ENCODE measurements at regions not wholly inside any gene's neighbourhood (a gene's known extent, or its start where the extent isn't known, plus 50 kb on each side); places are given as distances from the start of the nearest gene placed in this dataset.

DNA sequence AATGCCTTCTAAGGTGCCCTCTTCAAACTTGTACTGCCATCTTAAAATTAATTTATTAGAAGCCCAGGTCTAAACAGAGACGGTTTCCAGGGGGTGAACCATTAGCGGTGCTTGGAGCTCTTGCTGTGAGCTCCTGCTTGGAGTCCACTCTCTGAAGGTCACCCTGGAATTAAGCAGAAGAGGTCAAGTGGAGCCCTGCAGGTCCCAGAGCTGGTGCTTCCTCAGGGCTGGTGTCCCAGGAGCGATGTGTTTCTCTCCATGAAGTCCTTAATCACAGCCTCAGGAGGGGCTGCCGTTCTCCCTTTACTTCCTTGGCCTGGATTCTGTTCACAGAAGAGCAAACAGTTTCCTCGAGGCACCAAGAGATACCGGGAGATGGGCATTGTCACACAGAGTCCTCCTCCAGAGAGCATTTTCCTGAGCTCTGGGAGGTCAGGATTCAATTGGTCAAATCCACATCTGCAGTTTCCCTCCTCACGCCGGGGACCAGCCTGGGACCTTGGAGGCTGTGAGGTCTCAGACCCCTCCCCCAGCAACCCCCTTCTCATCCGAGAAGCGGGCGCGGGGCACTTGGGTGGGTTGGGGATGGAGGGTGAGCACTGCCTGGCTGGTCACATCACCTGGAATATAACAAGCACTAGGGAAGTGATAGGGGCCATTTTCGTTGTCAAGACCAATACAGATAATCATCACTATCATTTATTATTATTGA, 310.4 kb downstream of the AJAP1 start:
- DNase-seq (ENCODE audit: low read depth in 2 of 2): no peak

DNA sequence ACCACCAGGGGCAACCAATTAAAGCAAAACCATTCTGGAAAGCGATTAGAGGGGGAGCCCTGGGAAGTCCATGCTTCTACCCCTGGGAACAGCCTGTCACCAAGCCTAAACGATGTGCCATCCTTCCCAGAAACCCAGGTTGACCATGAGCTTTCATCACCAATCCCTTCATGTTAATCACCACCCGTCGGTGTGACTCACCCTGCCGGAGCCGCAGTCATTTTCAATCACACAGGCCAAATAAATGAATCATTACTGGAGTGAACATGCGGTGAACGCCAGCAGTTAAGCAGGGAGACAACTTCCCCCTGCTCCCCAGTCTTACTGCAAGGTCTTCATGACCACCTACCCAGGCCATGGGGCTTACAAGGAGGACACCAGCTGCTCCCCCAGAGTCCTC, 308.8 kb downstream of the AJAP1 start:
- no peak for DNase-seq (ENCODE audit: low read depth in 2 of 2)

DNA sequence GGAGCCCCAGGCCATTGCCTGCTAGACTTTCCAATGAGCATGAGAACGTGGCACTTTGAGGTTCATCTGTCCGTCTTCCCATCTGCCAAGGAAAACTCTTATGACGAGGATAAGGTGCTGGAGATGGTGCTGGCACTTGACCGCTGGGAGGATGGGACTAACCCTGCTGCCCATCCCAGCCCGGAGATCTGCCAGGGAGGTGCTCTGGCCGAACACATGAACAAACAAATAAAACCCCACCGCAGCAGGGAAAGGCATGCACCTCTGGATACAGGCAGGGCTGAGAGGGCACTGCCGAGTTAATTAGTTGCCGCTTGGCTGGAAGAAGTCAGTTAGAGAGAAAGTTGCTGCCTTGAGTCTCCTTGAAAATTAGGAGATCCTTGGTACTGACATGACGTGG, 308.4 kb downstream of the AJAP1 start:
- no peak for DNase-seq (ENCODE audit: low read depth in 2 of 2)

DNA sequence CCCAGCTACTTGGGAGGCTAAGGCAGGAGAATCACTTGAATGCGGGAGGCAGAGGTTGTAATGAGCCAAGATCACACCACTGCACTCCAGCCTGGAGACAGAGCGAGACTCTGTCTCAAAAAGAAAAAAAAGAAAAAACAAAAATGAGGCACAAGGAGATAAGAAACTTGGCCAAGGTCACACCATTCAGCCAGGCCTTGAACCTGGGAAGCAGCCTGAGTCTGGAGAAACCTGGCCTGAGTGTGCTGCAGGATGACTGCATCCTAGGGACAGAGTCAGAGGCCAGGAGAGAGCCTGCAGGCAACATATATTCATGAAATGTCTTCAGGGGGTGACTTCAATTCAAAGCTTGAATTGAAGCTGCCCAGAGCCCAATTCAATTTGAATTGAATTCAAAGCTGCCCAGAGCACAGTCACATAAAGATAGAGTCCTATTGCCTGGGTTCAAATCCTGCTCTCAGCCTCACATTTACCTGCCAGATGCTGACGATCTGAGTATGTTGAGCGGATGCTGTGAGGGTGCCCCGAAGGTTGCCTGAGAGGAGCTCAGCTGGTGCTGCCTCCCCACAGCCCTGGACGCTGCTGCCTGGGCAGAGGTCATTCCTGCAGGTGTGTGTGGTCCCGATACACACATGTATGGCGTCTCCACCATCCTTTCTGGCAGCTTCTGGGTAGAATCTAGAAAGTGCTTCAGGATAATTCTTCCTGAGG, 307.7 kb downstream of the AJAP1 start:
- no peak for DNase-seq (ENCODE audit: low read depth in 2 of 2)

DNA sequence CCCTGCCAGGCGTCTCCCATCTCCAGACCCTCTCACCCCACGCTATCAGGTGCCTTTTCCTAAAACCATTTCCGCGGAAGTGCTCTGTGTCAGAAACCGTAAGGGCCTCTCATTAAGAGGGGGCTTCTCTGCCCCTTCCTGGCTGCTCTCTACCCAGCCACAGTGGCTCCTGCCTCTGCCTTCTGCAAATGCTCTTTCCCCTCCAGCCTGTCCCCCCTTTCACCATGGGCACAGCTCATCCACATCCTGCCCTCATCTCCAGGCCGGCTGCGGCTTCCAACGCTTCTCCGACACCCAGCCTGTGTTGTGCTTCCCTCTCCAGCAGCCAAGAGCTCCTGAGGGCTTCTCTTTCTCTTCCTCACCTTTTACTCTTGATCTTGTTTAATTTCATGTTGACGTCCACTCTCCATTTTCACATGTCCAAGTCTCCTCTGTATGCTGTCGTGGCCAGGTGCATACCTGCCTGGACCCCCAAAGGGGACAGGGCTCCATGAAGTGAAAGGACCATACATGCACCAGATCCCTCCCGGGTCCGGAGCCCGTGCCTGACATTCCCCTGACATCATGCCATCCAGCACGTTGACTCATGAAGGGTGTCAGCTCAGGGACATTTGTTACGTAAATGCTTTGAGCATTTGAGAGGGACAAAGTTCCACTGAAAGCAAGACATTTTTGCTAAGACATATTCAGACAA, 306.5 kb downstream of the AJAP1 start:
- DNase-seq (ENCODE audit: low read depth in 2 of 2): no peak

DNA sequence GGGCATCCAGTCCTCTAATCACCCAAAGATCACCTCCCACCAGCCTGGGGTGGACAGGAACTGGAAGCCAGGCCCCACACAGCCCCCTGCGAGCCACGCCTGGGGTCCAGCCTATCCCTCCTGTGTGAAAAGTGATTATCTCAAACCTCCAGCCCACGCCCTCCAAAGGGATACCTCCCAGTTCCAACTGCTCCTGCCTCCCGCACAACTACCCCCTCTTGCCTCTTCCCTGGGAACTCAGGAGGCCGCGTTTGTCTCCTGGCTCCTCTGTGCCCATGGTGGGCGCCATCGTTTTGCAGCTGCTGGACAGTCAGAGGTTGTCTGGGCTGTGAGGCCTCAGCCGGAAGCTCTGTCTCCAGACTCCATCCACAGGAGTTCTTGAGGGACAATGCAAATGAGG, 305.9 kb downstream of the AJAP1 start:
- no peak for DNase-seq (ENCODE audit: low read depth in 2 of 2)

DNA sequence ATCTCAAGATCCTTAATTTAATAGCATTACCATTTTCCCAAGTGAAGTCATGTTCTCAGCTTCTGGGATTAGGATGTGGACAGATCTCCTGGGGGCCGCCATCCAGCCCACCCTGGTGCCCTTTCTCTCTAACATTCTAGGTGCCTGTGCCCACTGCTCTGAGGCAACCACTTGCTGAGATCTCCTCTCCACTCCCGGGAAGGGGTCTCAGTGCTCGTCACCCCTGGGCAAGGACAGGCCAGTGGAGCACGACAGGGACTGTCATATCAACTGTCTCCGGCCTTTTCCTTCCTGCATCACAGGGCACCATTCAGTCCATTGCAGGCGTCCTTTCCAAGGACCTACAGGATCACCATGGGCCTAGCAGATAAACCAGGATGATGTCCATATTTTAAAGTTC, 304.8 kb downstream of the AJAP1 start:
- no peak for DNase-seq (ENCODE audit: low read depth in 2 of 2)

DNA sequence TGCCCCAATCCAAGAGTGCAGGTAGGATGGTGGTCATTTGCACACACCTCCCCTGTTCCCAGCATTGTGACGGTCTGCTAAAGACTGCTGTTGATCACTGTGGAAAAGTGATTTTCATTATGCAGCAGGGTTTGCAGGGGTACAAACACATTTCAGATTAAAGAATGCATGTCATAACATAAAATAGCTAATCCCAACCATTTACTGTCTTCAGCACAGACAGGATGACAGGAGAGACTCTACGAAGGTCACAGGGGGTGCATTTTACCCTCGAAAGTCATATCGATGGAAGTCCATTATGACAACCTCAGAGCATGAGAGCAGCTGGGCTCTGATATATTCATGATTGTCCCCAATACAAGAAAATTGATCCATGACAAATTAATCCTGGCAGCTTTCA, 302.6 kb downstream of the AJAP1 start:
- DNase-seq (ENCODE audit: low read depth in 2 of 2): no peak

DNA sequence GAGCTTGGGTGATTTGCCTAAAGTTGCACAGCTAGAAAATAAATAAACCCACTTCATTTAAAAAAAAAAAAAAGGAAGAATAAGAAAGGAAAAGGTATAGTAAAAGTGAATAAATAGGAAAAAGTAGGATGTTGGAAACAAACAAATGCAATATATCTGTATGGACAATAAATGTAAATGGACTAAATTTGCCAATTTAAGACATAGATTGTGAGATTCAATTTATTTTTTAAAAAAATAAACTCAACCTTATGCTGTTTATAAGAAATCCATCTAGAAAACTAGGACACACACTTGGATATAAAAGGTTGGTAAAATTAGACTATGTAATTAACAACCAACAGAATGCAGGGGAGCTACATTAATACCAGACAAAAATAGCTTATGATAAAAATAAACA, 300.0 kb downstream of the AJAP1 start:
- DNase-seq (ENCODE audit: low read depth in 2 of 2): no peak

DNA sequence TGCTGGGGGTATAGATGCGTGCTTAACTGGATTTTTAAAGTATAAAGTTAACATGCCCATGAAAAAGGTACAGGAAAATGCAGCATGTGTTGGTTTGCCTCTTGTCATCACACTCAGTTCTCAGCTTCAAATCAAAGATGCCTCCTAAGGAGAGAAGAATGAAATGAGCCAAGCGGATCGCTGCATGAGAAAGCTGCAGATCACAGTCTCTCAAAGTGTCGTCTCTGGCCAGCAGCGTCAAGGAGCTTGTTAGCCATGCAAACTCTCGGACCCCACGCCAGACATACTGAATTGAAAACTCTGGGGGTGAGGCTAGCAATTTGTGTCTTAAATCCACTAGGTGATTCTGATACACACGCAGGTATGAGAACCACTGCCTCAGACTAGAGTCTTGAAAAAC, 297.2 kb downstream of the AJAP1 start:
- DNase-seq (ENCODE audit: low read depth in 2 of 2): no peak

DNA sequence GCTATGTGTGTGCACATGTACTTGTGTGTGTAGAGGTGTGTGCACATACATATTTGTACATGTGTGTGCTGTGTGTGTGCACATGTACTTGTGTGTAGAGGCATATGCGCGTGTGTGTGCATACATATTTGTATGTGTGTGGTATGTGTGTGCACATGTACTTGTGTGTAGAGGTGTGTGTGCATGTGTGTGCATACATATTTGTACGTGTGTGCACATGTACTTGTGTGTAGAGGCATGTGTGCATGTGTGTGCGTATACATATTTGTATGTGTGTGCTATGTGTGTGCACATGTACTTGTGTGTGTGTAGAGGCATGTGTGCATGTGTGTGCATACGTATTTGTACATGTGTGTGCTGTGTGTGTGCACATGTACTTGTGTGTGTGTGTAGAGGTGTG, 291.9 kb downstream of the AJAP1 start:
- DNase-seq (ENCODE audit: low read depth in 2 of 2): no peak

DNA sequence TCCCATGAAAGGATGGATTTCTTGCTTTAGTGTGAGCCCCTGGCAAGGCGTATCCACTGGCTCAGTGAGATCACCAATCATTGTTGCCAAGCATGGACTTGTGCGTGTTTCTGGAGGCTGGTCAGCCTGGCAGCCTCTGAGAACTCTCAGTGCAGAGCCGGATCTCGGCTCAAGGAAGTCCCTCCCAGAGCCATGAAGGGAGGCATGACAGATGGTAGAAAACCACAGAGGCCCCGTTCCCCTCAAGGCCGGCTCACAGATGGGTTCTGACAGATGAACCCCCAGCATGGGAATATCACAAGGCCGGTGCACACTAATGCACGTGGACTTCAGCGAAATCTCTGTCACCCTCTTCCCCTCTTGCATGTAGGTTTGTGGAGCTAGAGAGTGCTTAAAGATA, 290.5 kb downstream of the AJAP1 start:
- no peak for DNase-seq (ENCODE audit: low read depth in 2 of 2)

DNA sequence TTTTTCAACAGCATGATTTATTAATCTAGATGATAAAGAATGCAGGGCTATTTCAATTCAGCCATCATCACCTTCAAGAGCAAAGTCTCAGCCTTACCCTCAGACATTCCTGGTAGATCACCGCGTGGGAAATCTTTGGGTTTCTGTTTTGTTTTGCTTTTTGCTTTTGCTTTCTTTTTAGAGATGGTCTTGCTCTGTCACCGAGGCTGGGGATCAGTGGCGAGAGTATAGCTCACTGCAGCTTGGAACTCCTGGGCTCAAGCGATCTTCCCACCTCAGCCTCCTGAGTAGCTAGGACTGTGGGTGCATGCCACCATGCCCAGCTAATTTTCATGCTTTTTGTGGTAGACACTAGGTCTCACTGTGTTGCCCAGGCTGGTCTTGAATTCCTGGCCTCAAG, 289.7 kb downstream of the AJAP1 start:
- DNase-seq (ENCODE audit: low read depth in 2 of 2): no peak

DNA sequence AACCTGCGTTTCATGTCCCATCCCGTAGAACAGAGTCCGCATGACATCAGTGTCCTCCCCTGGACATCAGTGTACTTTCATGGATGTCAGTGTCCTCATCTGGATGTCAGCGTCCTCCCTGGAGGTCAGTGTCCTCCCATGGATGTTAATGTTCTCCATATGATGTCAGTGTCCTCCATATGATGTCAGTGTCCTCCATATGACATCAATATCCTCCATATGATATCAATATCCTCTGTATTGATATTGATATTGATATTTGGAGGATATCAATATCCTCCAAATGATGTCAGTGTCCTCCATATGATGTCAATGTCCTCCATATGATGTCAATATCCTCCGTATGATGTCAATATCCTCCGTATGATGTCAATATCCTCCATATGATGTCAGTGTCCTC, 284.9 kb downstream of the AJAP1 start:
- no peak for DNase-seq (ENCODE audit: low read depth in 2 of 2)

DNA sequence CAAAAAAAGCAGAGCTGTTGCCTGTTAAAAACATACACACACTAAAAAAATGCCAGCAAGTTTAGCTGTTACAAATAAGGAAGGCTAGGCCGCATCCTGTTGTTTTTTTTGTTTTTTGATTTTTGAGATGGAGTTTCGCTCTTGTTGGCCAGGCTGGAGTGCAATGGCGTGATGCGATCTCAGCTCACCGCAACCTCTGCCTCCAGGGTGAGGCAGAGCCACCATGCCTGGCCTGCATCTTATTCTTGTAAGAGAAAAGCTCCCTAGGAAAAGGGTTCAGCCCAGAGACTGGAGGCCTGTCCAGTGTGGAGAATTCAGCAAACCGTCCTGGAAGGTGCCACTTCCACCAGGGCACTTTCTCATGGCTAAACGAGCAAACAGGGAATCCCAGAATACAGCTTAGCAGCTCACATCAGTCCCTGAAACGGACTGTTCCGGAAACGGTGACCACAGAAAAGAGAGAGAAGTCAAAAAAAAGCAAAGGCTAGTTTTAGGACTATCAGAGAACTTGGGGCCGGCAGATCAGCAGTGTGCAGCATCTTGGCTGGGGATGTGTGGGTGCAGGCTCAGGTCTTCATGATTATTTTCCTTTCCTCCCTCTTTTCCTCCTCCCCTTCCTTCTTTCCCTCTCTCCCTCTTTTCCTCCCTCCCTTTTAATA, 283.6 kb downstream of the AJAP1 start:
- DNase-seq (ENCODE audit: low read depth in 2 of 2): no peak

DNA sequence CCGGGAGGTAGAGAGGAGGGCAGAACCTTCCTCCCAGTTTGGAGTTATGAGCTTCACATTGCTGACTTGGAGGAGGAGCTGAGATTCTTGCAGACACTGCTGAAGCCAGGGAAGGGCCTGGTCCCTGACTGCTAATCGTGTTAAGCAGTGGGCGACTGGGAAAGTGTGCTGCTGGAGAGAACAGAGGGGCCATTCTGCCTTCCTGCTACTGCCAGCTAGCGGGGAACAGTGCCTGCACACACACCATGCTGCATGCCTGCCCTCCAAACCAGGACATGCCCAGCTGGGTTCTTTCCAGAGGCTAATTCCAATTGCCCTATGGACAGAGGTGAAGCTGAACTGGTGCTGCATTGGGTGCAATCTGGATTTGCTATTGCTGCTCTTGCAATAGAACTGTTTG, 281.4 kb downstream of the AJAP1 start:
- DNase-seq (ENCODE audit: low read depth in 2 of 2): no peak

DNA sequence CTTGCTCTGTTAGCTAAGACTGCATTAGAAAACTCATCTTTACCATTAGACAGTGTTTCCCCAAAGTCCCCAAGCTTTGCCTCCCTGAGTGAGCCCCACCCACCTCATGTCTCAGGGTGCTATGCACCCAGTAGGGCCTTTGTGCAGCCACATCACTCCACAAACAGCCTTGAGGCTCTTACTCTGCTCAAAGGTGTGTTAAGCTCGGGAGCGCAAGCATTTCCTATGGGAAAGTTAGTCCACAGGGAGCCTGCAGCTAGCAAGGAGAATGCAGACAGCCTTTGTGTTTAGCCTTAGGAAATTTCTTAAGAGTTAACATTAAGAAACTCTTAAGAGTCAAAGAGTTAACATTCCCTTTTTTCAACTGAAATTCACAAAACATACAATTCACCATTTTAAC, 278.8 kb downstream of the AJAP1 start:
- DNase-seq (ENCODE audit: low read depth in 2 of 2): no peak

DNA sequence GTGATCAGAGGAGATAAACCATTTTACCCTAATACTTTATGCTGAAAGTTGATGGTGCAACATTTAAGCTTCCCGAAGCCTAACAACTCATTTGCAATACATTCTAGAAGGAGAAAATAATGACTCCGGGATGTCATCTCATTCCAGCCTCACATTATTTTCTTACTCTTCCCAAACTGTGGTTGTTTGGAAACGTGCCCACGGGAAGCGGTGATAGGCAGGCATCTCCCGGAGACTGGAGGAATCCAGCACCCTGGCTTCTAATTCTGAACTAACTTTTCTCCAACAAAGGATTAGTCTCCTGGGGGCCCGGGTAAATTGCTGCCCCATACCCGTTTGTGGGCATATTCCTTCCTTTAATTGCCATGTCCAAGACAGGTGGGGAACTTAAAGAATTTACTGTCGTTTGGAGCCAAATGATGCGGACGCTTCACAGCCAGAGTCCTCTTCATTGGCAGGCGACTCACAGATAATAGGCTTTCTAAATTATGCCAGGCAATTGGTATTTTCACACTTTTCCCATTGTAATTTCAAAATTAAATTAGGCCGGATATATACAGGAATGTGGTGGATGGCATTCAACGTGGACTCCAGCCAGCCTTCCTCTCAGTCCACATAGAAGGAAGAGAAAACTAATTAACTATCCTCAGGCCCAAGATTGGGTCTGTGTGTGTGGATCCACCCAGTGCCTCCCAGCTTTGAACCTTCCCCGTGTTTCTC, 278.1 kb downstream of the AJAP1 start:
- no peak for DNase-seq (ENCODE audit: low read depth in 2 of 2)

DNA sequence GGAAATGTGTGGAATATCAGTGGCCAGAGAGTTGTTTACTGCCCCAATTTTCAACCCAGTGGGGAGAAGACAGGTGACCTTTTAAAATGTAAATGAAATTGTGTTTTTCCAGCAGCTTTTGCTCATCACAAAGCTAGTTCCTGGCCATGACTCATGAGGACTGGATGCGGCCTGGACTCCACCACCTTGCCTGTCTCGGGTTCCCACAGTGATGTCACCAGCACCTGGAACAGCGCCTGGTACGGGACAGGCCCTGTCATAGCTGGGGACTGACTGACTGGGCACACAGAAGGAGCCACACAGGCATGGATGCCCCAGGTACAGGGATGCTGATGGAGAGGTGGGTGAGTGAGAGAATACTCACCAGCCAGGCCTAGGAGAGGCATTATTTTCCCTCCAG, 277.1 kb downstream of the AJAP1 start:
- DNase-seq (ENCODE audit: low read depth in 2 of 2): no peak

DNA sequence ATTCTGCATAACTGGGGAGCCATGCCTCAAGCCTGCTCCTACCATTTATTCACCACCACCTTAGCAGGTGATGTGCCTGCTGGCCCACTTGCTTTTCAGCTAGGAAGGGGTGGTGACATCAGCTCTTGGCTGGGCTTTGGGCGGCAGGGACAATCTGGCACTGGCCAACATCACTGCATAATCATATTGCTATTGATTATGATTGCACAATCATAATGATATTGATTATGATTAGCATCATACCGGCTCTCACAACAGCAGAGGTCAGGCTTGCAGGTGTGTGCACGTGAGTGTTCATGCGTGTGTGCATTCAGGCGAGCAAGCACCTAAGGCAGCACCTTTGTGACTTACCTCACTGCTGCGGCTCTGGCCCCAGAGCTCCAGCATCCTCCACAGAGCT, 273.8 kb downstream of the AJAP1 start:
- DNase-seq (ENCODE audit: low read depth in 2 of 2): no peak

DNA sequence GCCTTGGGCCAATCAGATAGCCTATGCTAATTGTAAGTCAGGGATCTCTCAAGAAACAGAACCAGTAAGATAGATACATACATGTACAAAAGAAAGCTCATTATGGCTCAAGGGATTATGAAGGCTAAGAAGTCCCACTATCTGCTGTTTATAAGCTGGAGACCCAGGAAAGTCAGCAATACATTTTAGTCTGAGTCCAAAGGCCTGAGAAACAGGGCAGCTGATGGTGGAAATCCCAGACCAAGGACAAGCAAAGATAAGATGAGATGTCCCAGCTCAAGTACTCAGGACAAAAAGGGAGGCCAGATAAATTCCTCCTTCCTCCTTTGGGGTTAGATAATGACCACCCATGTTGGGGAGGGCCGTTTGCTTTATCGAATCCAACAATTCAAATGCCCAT, 269.9 kb downstream of the AJAP1 start:
- no peak for DNase-seq (ENCODE audit: low read depth in 2 of 2)

DNA sequence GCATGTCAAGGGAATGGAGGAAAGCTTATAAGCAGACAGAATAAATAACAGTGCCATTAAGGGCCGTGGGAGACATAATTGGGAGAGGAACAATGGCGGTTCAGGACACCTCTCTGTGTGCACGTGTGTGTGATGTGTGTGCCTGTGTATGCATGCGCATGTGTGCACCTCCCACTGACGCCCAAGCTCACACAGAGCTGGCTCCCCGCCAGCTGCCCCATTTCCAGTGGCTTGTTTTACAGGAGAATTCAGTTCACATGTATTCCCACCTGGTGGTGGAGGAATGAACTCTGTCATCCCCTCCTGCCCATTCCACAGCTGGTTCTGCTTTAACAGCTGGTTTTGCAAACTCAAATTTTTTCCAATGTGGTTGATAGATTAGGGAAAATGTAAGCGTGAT, 262.2 kb downstream of the AJAP1 start:
- DNase-seq (ENCODE audit: low read depth in 2 of 2): no peak

Measured in stimulated activated CD4-positive, alpha-beta T cell treated with anti-CD3 and anti-CD28 coated beads, Interleukin-12 subunit alpha, Interleukin-12 subunit beta, amount 100 ng/mL, for 24 hours (primary cell).